ENCODE measurements at regions not wholly inside any gene's neighbourhood (a gene's known extent, or its start where the extent isn't known, plus 50 kb on each side); places are given as distances from the start of the nearest gene placed in this dataset.

- BruUV-seq (replicated peaks): no TSS peak
- intact Hi-C loops (cut with micrococcal nuclease): no loop called here
- peak; percentile 78 for FAIRE-seq
- Histone ChIP-seq H3K27me3 (ENCODE audit: control insufficient read depth in 2 of 2, insufficient read depth in 2 of 2, low read length in 2 of 2) (no peaks in the 10 kb centered on the region), H4K20me1 (replicated peaks; ENCODE audit: control insufficient read depth, extremely low read depth, insufficient read depth, low read length) (no peaks in the 10 kb centered on the region), H3K4me3 (replicated peaks in 1 of 3; ENCODE audit: insufficient read depth in 1 of 3, low read depth in 1 of 3, low read length in 3 of 3) (no peak overlapping the region), H3K36me3 (ENCODE audit: control insufficient read depth in 2 of 2, extremely low read depth in 1 of 2, insufficient read depth in 2 of 2, low read length in 2 of 2) (no peaks in the 10 kb centered on the region), H2AFZ (ENCODE audit: low read depth, low read length) (no peak overlapping the region), H3K4me1 (ENCODE audit: control insufficient read depth, extremely low read depth, insufficient read depth, low read length) (peaks cover 6% of the 10 kb centered on the region), H3K4me2 (ENCODE audit: insufficient read depth, low read length) (no peak overlapping the region), H3K9ac (replicated peaks; ENCODE audit: extremely low read depth, insufficient read depth, low read length) (no peak overlapping the region), H3K9me3 (replicated peaks; ENCODE audit: control insufficient read depth, insufficient read depth, low read length) (no peaks in the 10 kb centered on the region), H3K27ac (ENCODE audit: insufficient read depth, low read depth, low read length) (no peak overlapping the region), H3K79me2 (ENCODE audit: control insufficient read depth, insufficient read depth, low read length) (no peaks in the 10 kb centered on the region), H3K9me1 (replicated peaks; ENCODE audit: control insufficient read depth, extremely low read depth, insufficient read depth, low read length) (no peaks in the 10 kb centered on the region)
- dilution Hi-C loops (cut with MboI; ENCODE audit: extremely low pct_ligation_motif_present, low sequenced_read_pairs): no loop called here
- ChIA-PET CTCF (no interaction called here), POLR2A (no interaction called here)
- DNase-seq (ENCODE audit: low read depth, low spot score): peak; percentile 24
- no peak for TF ChIP-seq POLR2AphosphoS5 (IDR thresholded peaks at IDR 0.05; ENCODE audit: insufficient read depth, low read depth, low read length)
- peak; percentile 26 for TF ChIP-seq JUN (IDR thresholded peaks at IDR 0.05; ENCODE audit: borderline replicate concordance, insufficient read depth, insufficient read length, low read depth)
- TF ChIP-seq POLR2A (IDR thresholded peaks at IDR 0.05; ENCODE audit: low read depth, low read length): no peak
- peak; percentile 43 for TF ChIP-seq FOS (IDR thresholded peaks at IDR 0.05; ENCODE audit: borderline replicate concordance, insufficient read depth, low read length)
These were observed 65.8 kb upstream of the DIPK2B start for GRCh38 chrX:45266456-45266855.

GRCh38 chrX:45264865-45265264 is 64.2 kb upstream of the DIPK2B start:
- no peak overlapping the region for H3K4me2 ChIP-seq (ENCODE audit: insufficient read depth, low read length)
- no peaks in the 10 kb centered on the region for H4K20me1 ChIP-seq (replicated peaks; ENCODE audit: control insufficient read depth, extremely low read depth, insufficient read depth, low read length)
- DNase-seq (ENCODE audit: low read depth, low spot score) (no peak), FAIRE-seq (no peak)
- dilution Hi-C loops (cut with MboI; ENCODE audit: extremely low pct_ligation_motif_present, low sequenced_read_pairs): no loop called here
- H3K27ac ChIP-seq (ENCODE audit: insufficient read depth, low read depth, low read length): no peak overlapping the region
- no peaks in the 10 kb centered on the region for H3K9me1 ChIP-seq (replicated peaks; ENCODE audit: control insufficient read depth, extremely low read depth, insufficient read depth, low read length)
- ChIA-PET POLR2A (no interaction called here), CTCF (no interaction called here)
- intact Hi-C loops (cut with micrococcal nuclease): no loop called here
- no peak overlapping the region for H3K4me3 ChIP-seq (replicated peaks in 1 of 3; ENCODE audit: insufficient read depth in 1 of 3, low read depth in 1 of 3, low read length in 3 of 3)
- no TSS peak for BruUV-seq (replicated peaks)
- H3K36me3 ChIP-seq (ENCODE audit: control insufficient read depth in 2 of 2, extremely low read depth in 1 of 2, insufficient read depth in 2 of 2, low read length in 2 of 2): no peaks in the 10 kb centered on the region
- H3K27me3 ChIP-seq (ENCODE audit: control insufficient read depth in 2 of 2, insufficient read depth in 2 of 2, low read length in 2 of 2): no peaks in the 10 kb centered on the region
- H3K4me1 ChIP-seq (ENCODE audit: control insufficient read depth, extremely low read depth, insufficient read depth, low read length): peaks cover 6% of the 10 kb centered on the region
- H3K9me3 ChIP-seq (replicated peaks; ENCODE audit: control insufficient read depth, insufficient read depth, low read length): no peaks in the 10 kb centered on the region
- H2AFZ ChIP-seq (ENCODE audit: low read depth, low read length): no peak overlapping the region
- no peaks in the 10 kb centered on the region for H3K79me2 ChIP-seq (ENCODE audit: control insufficient read depth, insufficient read depth, low read length)
- no peak overlapping the region for H3K9ac ChIP-seq (replicated peaks; ENCODE audit: extremely low read depth, insufficient read depth, low read length)
- no peak for TF ChIP-seq GATA2 (IDR thresholded peaks at IDR 0.05; ENCODE audit: insufficient read depth, insufficient read length, low read depth, low read length)
- no peak for TF ChIP-seq MYC (IDR thresholded peaks at IDR 0.05; ENCODE audit: low read depth, low read length)
- no peak for TF ChIP-seq EZH2 (IDR thresholded peaks at IDR 0.05; ENCODE audit: borderline replicate concordance, low read depth, low read length, severe bottlenecking)
- no peak for TF ChIP-seq POLR2AphosphoS5 (IDR thresholded peaks at IDR 0.05; ENCODE audit: insufficient read depth, low read depth, low read length)
